Hematopoietic multipotent progenitor cell treated with erythropoietin and hydrocortisone succinate and interleukin-3 and kit ligand, for 8 days (in vitro differentiated cells): ENCODE measurements at regions not wholly inside any gene's neighbourhood (a gene's known extent, or its start where the extent isn't known, plus 50 kb on each side); places are given as distances from the start of the nearest gene placed in this dataset.

Source experiments
- DNase-seq: peaks from one replicate; pipeline ENCODE4 v3.0.0-alpha.2; 2015

- DNase-seq = peak; percentile 42
Measured at GRCh38 chr3:146308222-146308621, 57.3 kb upstream of the PLSCR4 start.

DNA sequence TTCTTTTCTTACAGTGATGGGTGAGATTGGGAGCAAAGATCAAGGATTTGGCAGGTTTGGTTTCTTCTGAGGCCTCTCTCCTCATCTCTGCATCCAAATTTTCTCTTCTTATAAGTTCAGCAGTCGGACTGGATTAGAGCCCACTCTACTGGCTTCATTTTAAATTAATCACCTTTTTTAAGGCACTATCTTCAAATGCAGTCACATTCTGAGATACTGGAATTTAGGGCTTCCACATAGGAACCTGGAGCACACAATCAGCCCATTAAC, 56.5 kb upstream of the PLSCR4 start:
- no peak for DNase-seq

- DNase-seq = no peak
Measured at GRCh38 chr3:146306656-146307455, 56.0 kb upstream of the PLSCR4 start.

DNA sequence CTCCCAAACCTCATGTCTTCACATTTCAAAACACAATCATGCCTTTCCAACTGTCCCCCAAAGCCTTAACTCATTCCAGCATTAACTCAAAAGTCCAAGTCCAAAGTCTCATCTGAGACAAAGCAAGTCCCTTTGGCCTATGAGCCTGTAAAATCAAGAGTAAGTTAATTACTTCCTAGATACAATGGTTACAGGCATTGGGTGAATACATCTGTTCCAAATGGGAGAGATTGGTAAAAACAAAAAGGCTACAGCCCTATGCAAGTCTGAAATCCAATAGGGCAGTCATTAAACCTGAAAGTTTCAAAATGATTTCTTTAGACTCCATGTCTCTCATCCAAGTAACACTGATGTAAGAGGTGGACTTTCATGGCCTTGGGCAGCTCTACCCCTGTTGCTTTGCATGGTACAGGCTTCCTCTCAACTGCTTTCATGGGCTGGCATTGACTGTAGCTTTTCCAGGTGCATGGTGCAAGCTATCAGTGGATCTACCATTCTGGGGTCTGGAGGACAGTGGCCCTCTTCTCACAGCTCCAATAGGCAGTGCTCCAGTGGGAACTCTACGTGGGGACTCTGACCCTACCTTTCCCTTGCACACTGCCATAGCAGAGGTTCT, 55.0 kb upstream of the PLSCR4 start:
- no peak for DNase-seq

DNA sequence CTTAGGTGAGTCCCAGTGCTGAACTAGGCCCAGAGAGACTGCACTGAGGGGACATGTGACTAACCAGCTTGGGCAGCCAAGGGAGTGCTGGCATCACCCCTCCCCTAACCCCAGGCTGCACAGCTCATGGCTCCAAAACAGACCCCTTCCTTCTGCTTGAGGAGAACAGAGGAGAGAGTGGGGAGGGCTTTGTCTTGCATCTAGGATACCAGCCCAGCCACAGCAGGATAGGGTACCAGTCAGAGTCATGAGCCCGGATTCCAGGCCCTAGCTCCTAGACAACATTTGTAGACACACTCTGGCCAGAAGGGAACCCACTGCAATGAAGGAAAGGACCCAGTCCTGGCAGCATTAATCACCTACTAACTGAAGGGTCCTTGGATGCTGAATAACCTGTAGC, 49.9 kb upstream of the PLSCR4 start:
- DNase-seq = no peak
